ENCODE measurements at regions not wholly inside any gene's neighbourhood (a gene's known extent, or its start where the extent isn't known, plus 50 kb on each side); places are given as distances from the start of the nearest gene placed in this dataset.
A peak's percentile ranks its signal among the peaks of the same experiment; 100 is the strongest.

GRCh38 chr3:72099326-72100079 is 314.6 kb upstream of the PROK2 start:
- no peak for DNase-seq (ENCODE audit: low read depth)

DNA sequence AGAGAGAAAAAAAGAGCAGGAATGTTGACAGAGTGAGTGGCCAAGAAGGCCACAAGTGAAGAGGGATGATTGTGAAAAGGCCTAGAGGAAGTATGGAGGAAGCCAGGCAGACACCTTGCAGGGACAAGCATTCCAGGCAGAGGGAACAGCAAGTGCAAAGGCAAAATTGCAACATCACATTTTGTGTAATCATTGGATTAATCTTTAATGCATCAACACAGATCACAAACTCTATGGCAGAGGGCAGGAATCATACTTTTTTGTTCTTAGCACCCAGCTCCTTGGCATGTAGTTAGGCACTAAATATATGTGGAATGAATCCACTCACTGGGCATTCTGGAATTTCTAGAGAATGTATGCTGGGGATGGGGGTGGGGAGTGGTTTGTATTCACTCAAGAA is 312.1 kb upstream of the PROK2 start:
- no peak for DNase-seq (ENCODE audit: low read depth)

GRCh38 chr3:72095521-72095920 is 310.6 kb upstream of the PROK2 start:
- DNase-seq (ENCODE audit: low read depth) = no peak

GRCh38 chr3:72093992-72094334 is 309.0 kb upstream of the PROK2 start:
- DNase-seq (ENCODE audit: low read depth) = no peak

- DNase-seq (ENCODE audit: low read depth) = no peak
These were observed 308.5 kb upstream of the PROK2 start for GRCh38 chr3:72093270-72093991.

- peak; percentile 26 for DNase-seq (ENCODE audit: low read depth)
These were observed 307.8 kb upstream of the PROK2 start for GRCh38 chr3:72092778-72093177.

DNA sequence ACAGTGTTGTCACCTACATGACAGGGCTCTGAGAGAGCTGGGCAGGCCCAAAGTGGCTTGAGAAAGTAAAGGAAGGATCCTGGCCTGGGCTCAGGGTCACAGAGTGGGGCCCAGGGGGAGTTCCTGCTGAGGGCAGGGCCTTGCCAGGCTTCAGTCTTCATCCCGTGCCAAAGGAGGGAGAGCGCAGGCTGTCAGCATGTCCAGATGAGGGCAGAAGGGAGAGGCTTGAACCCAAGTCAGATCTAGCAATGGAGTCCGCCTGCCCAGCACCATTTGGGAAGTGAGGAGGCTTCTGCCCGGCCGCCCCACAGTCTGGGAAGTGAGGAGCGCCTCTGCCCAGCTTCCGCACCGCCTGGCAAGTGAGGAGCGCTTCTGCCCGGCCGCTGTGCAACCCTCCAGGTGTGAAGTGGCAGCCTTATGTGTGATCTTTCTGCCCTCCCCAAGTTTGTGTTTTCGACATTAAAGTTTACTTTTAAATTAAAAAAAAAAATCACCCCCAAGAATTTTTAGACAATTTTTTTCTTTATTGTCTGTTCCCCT is 303.6 kb upstream of the PROK2 start:
- DNase-seq (ENCODE audit: low read depth) = no peak

GRCh38 chr3:72087420-72087819 is 302.5 kb upstream of the PROK2 start:
- DNase-seq (ENCODE audit: low read depth) = no peak

DNA sequence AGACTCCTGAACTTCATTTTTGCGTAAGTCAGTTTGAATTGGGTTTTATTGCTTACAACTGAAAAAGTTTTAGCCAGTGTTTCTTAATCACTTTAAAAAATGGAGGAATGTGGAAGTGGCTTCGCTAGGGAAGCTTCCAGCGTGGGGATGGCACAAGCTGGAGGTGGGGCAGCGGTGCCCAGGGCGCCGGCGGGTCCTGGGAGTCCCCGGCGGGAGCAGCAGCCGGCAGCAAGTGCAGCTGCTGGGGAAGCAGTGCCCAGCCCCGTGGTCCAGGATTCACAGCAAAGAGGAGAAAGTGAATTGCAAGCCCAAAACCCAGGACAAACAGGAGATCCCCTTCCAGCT is 301.8 kb upstream of the PROK2 start:
- no peak for DNase-seq (ENCODE audit: low read depth)

DNA sequence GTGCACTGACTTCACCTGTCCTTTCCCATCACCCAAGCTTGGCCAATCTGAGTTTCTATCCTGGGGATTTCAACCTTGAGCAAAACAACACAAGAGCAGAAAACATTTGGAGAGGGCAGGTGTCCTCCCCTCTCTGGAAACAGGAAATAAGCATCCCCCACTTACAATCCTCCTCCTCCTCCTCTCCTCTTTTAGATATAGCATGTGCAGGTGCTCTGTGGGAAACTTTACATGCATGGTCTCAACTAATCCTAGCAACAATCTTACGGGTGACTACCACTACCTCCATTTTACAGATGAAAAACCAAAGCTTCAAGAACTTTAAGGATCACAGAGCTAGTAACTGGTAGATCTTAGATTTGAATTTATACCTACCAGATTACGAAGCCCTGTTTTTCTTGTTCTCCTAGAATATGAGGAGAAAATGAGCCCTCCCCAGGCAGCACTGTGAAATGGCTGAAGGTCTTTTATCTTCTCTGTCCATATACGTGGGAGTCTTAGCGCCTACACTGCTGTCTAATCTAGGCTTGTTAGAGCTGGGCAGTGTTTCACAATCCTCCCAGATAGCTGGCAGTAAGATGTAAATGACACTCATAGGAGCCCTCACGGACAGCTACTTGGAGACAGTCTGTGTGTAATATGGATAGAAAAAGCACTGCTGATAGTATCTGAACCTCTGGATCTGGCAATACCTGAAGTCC is 301.2 kb upstream of the PROK2 start:
- DNase-seq (ENCODE audit: low read depth) = no peak

DNA sequence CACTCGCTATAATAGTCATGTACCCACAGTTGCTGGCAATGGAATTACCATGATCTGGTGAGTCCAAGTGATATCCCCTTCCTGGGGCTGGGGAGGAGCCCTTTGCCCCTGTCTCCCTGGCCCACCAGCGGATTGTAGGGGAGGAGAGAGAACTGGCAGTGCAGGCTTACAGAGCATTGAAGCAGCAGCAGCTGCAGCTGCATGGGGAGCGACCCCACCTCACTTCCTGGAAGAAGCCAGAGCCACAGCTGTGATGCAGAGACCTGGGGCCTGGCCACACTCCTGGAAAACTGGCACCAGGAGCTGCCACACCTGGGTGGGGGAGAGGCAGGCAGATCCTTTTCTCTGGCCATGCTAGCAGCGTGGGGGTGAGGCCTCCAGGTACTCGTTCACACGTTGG is 300.1 kb upstream of the PROK2 start:
- DNase-seq (ENCODE audit: low read depth) = no peak

GRCh38 chr3:72082776-72083462 is 298.0 kb upstream of the PROK2 start:
- no peak for DNase-seq (ENCODE audit: low read depth)

GRCh38 chr3:72082186-72082715 is 297.3 kb upstream of the PROK2 start:
- DNase-seq (ENCODE audit: low read depth) = no peak

- DNase-seq (ENCODE audit: low read depth) = no peak
These were observed 296.7 kb upstream of the PROK2 start for GRCh38 chr3:72081471-72082185.

DNA sequence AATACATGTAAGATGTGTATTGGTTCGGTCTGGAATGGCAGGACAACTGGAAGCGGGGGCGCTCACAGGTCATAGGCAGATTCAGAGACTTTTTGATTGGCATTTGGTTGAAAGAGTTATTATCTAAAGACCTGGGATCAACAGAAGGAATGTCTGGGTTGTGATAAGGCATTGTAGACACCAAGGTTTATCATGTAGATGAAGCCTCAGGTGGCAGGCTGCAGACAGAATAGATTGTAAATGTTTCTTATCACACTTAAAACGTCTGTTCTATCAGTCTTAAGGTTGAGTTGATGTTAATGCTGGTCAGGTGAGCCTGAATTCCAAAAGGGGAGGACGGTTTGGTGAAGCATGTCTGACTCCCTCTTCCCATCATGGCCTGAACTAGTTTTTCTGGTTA is 295.9 kb upstream of the PROK2 start:
- DNase-seq (ENCODE audit: low read depth) = no peak

DNA sequence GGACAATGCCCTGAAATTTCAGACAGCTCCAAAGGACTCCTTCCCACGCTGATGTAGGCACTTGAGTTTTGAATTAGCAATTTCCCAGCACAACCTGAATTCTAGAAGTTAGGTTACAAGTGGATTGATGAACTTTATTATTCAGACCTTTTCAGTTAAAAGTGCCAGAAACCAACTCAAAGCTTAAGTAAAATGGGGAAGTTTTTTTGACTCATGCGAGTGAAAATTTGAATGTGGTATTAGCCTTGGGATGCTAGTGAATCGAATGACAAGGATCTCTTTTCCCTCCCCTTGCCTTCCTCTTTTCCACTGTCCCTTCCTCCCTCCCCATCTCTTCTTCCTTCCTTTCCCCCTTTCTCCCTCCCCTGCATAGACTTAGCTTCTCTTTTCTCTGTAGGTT is 295.1 kb upstream of the PROK2 start:
- no peak for DNase-seq (ENCODE audit: low read depth)

DNA sequence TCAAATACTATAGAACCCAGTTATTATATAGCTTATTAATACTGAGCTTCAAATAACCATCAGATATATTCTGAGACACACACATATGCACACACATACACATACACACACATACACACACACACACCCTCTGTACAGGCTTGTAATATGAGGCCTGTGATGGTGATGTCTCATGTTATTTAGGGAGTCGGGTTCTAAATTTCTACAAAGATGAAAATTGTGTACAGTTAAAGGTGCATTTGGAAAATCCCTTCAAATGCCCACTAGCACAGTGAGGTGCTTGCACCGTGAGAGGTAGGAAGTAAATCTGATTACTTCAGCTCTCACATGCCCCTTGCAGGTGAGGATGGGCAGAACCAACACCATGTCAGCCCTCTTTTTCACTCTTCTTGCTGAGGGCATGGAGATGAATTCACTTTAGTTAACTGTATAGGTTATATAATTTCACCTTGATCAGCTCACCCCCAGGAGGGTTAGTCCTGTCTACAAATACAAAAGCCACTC is 294.5 kb upstream of the PROK2 start:
- DNase-seq (ENCODE audit: low read depth) = no peak

DNA sequence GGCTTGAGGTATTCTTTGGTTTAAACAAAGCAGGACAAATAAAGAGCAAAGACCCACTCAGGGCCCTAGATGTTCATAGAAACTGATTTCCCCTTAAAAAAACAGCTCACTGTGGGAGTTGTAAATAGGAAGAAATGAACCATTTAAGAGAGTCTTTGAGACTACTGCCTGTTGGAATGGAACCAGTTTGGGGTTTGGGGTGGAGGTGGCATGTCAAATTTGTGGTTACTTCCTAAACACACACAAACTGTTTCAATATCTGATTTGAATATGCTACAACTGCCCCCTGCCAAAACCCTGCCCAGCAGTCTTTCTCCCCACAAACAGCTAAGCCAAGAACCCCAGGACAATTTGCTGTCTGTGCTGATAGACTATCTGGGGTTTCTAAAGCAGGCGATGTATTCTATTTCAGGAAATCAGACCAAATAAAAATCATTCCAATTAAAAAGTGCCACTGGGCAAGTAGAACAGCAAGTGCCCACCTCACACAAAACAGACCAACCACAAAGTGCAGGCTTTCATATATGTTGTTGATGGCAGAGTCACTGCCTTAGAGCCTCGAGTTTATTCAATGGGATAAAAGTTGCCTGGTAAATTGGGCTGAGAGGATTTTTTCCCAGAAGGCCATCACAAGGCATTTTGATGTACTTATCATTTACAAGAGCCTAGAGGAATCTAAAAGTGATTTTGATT is 293.9 kb upstream of the PROK2 start:
- no peak for DNase-seq (ENCODE audit: low read depth)

- DNase-seq (ENCODE audit: low read depth) = no peak
These were observed 292.7 kb upstream of the PROK2 start for GRCh38 chr3:72077473-72078259.

Measured in HT1080 (cell line).